Hippocampal formation (tissue), 2 donors: ENCODE measurements at regions not wholly inside any gene's neighbourhood (a gene's known extent, or its start where the extent isn't known, plus 50 kb on each side); places are given as distances from the start of the nearest gene placed in this dataset.
"Not testable (repeated sequence)": the region's sequence is repeated elsewhere in the genome, so short reads cannot be mapped to it uniquely, and the experiment has no call there.

ENCODE experiments used
- DNase-seq, 2 donors: peaks; one replicate each; lab custom pipeline; 2025; lab: John Stamatoyannopoulos, UW

DNA sequence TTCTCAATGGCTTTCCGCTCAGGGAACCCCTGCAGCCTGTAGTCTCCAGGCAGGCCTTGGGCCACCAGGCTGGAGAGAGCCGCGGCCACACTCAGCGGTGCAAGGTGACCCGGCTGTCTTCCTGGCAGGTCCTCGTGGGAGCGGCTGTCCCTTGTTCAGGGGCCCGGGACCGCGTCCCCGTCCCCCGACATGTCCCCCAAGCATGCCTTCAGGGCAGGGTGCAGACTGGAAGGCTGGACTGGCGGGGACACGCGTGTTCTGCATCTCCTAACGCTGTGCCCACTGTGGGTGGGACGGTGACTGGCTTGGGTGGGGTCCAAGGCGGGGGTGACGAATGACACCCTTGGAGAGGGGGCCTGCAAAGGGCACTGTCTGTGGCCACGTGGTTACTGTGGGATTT is 93.6 kb downstream of the WTIP start:
- no peak for DNase-seq

DNA sequence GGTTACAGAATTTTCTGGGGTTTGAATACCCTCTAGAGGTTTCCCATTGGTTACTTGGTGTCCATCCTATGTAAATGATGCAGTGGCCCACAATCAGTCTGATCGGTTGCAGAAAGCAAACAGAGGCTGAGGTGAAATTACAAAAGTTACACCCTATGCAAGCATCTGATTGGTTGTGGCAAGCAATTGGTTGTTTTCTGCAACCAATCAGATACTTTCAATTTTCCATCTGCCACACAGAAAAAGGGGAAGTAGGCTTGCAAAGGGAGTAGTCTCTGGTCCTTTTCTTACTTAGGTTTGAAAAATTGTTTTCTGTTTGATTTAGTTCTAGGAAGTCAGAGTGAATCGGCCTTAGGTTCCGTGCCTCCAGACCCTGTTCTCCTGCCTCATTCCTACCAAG is 93.1 kb downstream of the WTIP start:
- no peak for DNase-seq

DNA sequence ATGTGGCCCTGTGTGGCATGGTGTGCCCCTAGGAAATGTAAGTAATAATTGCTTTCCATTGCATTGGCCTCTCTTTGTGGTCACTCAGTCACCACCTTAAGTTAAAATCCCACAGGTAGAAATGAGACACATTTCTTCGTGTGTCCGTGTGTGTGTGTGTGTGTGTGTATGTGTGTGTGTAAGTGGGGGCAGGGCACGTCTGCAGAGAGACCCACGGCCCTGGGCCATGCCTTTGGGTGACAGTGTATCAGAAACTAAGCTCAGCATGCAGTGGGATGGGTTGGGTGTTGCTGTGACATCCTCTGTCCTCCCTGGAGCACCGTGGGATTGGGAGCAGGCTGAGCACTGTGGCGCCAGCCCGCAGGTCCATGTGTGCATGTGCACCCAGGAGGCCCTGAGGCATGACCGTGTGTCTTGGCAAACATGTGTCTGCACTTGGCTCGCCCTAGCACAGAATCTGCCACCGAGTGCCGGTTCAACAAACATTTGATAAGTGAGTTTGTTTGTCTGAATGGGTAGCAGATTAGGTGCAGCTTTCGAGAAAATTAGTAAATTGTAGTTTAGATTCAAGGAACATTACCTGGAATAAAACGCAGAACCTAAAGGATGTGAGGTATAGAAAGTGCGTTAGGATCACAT is 91.8 kb downstream of the WTIP start:
- DNase-seq: no peak

DNA sequence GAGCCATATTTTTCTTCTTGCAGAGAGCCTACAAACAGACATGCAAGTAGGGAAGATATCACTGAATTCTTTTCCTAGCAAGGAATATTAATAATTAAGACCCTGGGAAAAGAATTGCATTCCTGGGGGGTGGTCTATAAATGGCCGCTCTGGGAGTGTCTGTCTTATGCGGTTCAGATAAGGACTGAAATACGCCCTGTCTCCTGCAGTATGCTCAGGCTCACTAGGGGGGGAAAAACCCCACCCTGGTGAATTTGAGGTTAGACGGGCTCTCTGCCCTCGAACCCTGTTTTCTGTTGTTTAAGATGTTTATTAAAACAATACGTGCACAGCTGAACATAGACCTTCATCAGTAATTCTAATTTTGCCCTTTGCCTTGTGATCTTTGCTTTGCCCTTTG is 88.6 kb downstream of the WTIP start:
- not testable (repeated sequence) for DNase-seq

DNA sequence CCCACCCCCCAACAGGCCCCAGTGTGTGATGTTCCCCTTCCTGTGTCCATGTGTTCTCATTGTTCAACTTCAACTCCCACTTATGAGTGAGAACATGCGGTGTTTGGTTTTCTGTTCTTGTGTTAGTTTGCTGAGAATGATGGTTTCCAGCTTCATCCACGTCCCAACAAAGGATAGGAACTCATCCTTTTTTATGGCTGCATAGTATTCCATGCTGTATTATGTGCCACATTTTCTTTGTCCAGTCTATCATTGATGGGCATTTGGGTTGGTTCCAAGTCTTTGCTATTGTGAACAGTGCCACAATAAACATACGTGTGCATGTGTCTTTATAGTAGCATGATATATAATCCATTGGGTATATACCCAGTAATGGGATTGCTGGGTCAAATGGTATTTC is 80.8 kb downstream of the WTIP start:
- not testable (repeated sequence) for DNase-seq
